T-helper 1 cell treated with Interleukin-12 subunit alpha and Interleukin-12 subunit beta and Interleukin-4 antibody, amounts not matched to agents 30 μg/mL and 1 μg/mL, for 36 hours (primary cell): ENCODE measurements at regions not wholly inside any gene's neighbourhood (a gene's known extent, or its start where the extent isn't known, plus 50 kb on each side); places are given as distances from the start of the nearest gene placed in this dataset.
"Not testable (repeated sequence)": the region's sequence is repeated elsewhere in the genome, so short reads cannot be mapped to it uniquely, and the experiment has no call there.

Experiments
- H3K27ac Mint-ChIP-seq: one replicate; pipeline ENCODE4 v1.8.0; 2021; ENCODE audit warnings: mild to moderate bottlenecking, mixed read lengths
- H3K27me3 Mint-ChIP-seq: one replicate; pipeline ENCODE4 v1.8.0; 2021; ENCODE audit warnings: low read depth, mixed read lengths
- H3K36me3 Mint-ChIP-seq: one replicate; pipeline ENCODE4 v1.8.0; 2021; ENCODE audit warnings: low read depth, mixed read lengths
- H3K4me1 Mint-ChIP-seq: one replicate; pipeline ENCODE4 v1.8.0; 2021; ENCODE audit warnings: low read depth, mixed read lengths
- H3K4me3 Mint-ChIP-seq: one replicate; pipeline ENCODE4 v1.8.0; 2021; ENCODE audit warnings: mild to moderate bottlenecking, moderate library complexity, mixed read lengths
- H3K9me3 Mint-ChIP-seq: one replicate; pipeline ENCODE4 v1.8.0; 2021; ENCODE audit warnings: mixed read lengths

GRCh38 chrX:10469-11458, 270.4 kb upstream of the PLCXD1 start:
- H3K9me3 Mint-ChIP-seq, H3K36me3 Mint-ChIP-seq, H3K27me3 Mint-ChIP-seq, H3K27ac Mint-ChIP-seq, H3K4me1 Mint-ChIP-seq, H3K4me3 Mint-ChIP-seq: not testable (repeated sequence)

DNA sequence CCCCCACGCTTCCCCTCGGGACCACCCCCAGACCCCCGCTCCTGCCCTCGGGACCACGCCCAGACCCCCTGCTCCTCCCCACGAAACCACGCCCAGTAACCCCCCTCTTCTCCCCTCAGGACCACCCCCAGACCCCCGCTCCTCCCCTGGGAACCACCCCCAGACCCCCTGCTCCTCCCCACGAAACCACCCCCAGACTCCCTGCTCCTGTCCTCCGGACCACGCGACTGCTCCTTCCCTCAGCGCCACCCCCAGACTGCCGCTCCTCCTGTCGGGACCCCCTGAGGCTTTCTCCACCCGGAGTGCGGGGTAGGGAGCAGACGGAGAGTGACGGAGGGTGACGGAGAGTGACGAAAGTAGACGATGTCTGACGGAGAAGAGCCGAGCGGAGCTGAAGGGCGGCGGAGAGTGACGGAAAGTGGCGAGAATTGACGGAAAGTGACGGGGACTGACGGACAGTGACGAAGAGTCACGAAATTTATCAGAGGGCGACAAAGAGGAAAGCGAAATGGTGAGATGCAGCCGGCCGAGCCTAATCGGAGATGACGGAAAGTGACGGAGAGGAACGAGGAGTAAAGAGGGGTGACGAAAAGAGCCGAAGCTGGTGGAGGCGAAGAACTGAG, 267.2 kb upstream of the PLCXD1 start:
- H3K4me3 Mint-ChIP-seq, H3K9me3 Mint-ChIP-seq, H3K27me3 Mint-ChIP-seq, H3K4me1 Mint-ChIP-seq, H3K27ac Mint-ChIP-seq, H3K36me3 Mint-ChIP-seq: not testable (repeated sequence)

GRCh38 chrX:14452-14851, 266.7 kb upstream of the PLCXD1 start:
- not testable (repeated sequence) for H3K4me1 Mint-ChIP-seq, H3K27ac Mint-ChIP-seq, H3K27me3 Mint-ChIP-seq, H3K36me3 Mint-ChIP-seq, H3K9me3 Mint-ChIP-seq, H3K4me3 Mint-ChIP-seq

DNA sequence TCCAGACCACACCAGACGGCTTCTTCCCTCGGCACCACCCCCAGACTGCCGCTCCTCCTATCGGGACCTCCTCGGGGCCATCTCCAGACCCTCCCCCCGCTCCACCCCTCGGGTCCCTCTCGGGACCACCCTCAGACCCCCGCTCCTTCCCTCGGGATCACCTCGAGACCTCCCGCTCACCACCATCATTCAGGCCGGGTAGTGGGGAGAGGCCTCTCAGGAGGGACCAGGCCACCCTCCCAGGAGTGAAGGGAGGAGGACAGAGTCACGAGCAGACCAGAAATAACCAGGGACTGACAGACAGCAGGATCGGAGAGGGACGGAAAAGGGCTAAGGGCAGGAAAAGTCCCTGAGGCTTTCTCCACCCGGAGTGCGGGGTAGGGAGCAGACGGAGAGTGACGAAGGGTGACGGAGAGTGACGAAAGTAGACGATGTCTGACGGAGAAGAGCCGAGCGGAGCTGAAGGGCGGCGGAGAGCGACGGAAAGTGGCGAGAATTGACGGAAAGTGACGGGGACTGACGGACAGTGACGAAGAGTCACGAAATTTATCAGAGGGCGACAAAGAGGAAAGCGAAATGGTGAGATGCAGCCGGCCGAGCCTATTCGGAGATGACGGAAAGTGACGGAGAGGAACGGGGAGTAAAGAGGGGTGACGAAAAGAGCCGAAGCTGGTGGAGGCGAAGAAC, 262.3 kb upstream of the PLCXD1 start:
- H3K4me3 Mint-ChIP-seq, result peak overlapping the region; percentile 71
- H3K27me3 Mint-ChIP-seq, H3K9me3 Mint-ChIP-seq, H3K4me1 Mint-ChIP-seq, H3K27ac Mint-ChIP-seq, H3K36me3 Mint-ChIP-seq: not testable (repeated sequence)

DNA sequence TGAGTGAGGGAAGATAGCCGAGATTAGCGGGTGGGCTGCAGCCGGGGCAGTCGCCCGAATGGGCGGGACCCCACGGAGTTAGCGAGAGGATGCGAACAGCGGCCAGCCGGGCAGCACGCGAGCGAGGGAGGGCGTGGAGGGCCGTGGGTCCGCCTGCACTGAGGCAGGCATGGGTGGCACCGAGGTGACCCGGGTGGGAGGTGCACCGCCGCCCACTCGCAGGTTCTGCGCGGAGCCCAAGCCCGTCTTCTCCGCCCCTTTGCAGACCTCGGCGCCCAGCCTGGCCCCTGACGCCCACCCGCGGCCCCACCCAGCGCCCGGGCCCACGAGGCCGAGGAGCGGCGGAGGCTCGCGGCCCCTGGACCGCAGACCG, 261.7 kb upstream of the PLCXD1 start:
- not testable (repeated sequence) for H3K4me3 Mint-ChIP-seq, H3K4me1 Mint-ChIP-seq, H3K27ac Mint-ChIP-seq, H3K9me3 Mint-ChIP-seq, H3K27me3 Mint-ChIP-seq, H3K36me3 Mint-ChIP-seq

- H3K27ac Mint-ChIP-seq, result peak overlapping the region; percentile 86
- H3K4me3 Mint-ChIP-seq, result peak overlapping the region; percentile 93
- H3K4me1 Mint-ChIP-seq, result peaks cover 5% of the 10 kb centered on the region
- H3K9me3 Mint-ChIP-seq, result no peaks in the 10 kb centered on the region
- H3K36me3 Mint-ChIP-seq, result no peaks in the 10 kb centered on the region
- H3K27me3 Mint-ChIP-seq, result peaks cover 7% of the 10 kb centered on the region
Observed at GRCh38 chrX:19912-20571, 261.1 kb upstream of the PLCXD1 start.

DNA sequence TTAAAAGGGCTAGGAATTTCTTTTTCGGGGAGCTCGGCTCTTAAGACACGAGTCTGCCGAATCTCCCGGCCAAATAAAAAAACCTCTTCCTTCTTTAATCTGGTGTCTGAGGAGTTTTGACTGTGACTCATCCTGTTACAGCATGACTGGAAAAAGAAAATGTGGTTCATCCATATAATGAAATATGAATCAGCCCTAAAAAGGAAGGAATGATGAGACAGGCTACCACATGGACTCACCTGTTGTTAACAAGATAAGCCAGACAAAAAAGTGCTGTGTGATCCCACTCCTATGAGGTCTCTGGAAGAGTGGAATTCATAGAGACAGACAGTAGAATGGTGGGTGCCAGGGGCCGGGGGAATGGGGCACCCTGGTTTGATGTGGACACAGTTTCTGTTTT, 257.0 kb upstream of the PLCXD1 start:
- not testable (repeated sequence) for H3K36me3 Mint-ChIP-seq, H3K9me3 Mint-ChIP-seq, H3K27ac Mint-ChIP-seq, H3K4me1 Mint-ChIP-seq, H3K27me3 Mint-ChIP-seq, H3K4me3 Mint-ChIP-seq
